ENCODE measurements at regions not wholly inside any gene's neighbourhood (a gene's known extent, or its start where the extent isn't known, plus 50 kb on each side); places are given as distances from the start of the nearest gene placed in this dataset.

GRCh38 chr4:155426953-155427352 lies 50.2 kb upstream of the MAP9 start:
- H3K4me1 ChIP-seq (ENCODE audit: control insufficient read depth, insufficient read depth, low read length), result peaks cover 14% of the 10 kb centered on the region
- H3K36me3 ChIP-seq (ENCODE audit: control insufficient read depth in 2 of 2, insufficient read depth in 1 of 2, low read length in 2 of 2), result no peaks in the 10 kb centered on the region
- CTCF ChIA-PET, result interaction anchor here (1.8 kb wide), 1 partner anchor 17 kb away, joined by 4 read pairs; no protein-coding TSS in a partner anchor
- POLR2A ChIA-PET, result no interaction called here
- H3K4me3 ChIP-seq (ENCODE audit: low read depth, low read length), result no peak overlapping the region
- no peaks in the 10 kb centered on the region for H3K9me3 ChIP-seq (ENCODE audit: control insufficient read depth, insufficient read depth, low read depth, low read length)
- no peak overlapping the region for H3K27ac ChIP-seq (ENCODE audit: extremely low read depth, low read depth, low read length)
- no peak for TF ChIP-seq ZNF585B (tag by site-specific recombination; IDR thresholded peaks at IDR 0.05)
- TF ChIP-seq TRIM28 (IDR thresholded peaks at IDR 0.05; ENCODE audit: borderline replicate concordance, low read length), result peak; percentile 95; the same call in 1 of the 2 replicates
- no peak for TF ChIP-seq HOXC10 (CRISPR knock-in tag; IDR thresholded peaks at IDR 0.05)
- TF ChIP-seq KLF8 (tag by site-specific recombination; IDR thresholded peaks at IDR 0.05), result no peak
- no peak for TF ChIP-seq MYNN (tag by site-specific recombination; IDR thresholded peaks at IDR 0.05; ENCODE audit: borderline replicate concordance)
- no peak for TF ChIP-seq ZNF391 (tag by site-specific recombination; IDR thresholded peaks at IDR 0.05; ENCODE audit: borderline replicate concordance, low read depth)
- TF ChIP-seq HIC1 (tag by site-specific recombination; IDR thresholded peaks at IDR 0.05), result no peak
- TF ChIP-seq BCL6B (tag by site-specific recombination; IDR thresholded peaks at IDR 0.05), result no peak
- TF ChIP-seq ZNF660 (tag by site-specific recombination; IDR thresholded peaks at IDR 0.05), result no peak
- TF ChIP-seq ZNF692 (tag by site-specific recombination; IDR thresholded peaks at IDR 0.05), result no peak
- no peak for TF ChIP-seq ZNF155 (tag by site-specific recombination; IDR thresholded peaks at IDR 0.05)
- 0 out of 2 replicates have a peak, but pooled peaks have one; percentile 30 for TF ChIP-seq ZNF501 (tag by site-specific recombination; IDR thresholded peaks at IDR 0.05)
- TF ChIP-seq ZNF18 (tag by site-specific recombination; IDR thresholded peaks at IDR 0.05), result no peak
- TF ChIP-seq SCRT2 (tag by site-specific recombination; IDR thresholded peaks at IDR 0.05), result no peak
- no peak for TF ChIP-seq ZNF621 (tag by site-specific recombination; IDR thresholded peaks at IDR 0.05)
- TF ChIP-seq ZNF404 (tag by site-specific recombination; IDR thresholded peaks at IDR 0.05), result no peak
- TF ChIP-seq ZNF555 (tag by site-specific recombination; conservative IDR thresholded peaks at IDR 0.05), result no peak
- no peak for TF ChIP-seq ZNF677 (tag by site-specific recombination; IDR thresholded peaks at IDR 0.05)
- no peak for TF ChIP-seq ZNF624 (tag by site-specific recombination; IDR thresholded peaks at IDR 0.05)
- peak; percentile 86 for TF ChIP-seq ZNF843 (tag by site-specific recombination; IDR thresholded peaks at IDR 0.05)
- no peak; the same call in 1 of the 2 replicates for TF ChIP-seq ZBTB17 (tag by site-specific recombination; IDR thresholded peaks at IDR 0.05)
- TF ChIP-seq WT1 (tag by site-specific recombination; IDR thresholded peaks at IDR 0.05), result 0 out of 2 replicates have a peak, but pooled peaks have one; percentile 18
- no peak for TF ChIP-seq ZNF26 (tag by site-specific recombination; IDR thresholded peaks at IDR 0.05)
- peak; percentile 69; the same call in 1 of the 2 replicates for TF ChIP-seq FEZF1 (tag by site-specific recombination; IDR thresholded peaks at IDR 0.05)
- TF ChIP-seq ZNF513 (tag by site-specific recombination; IDR thresholded peaks at IDR 0.05), result no peak
- TF ChIP-seq MEIS1 (CRISPR knock-in tag; IDR thresholded peaks at IDR 0.05; ENCODE audit: borderline replicate concordance), result no peak
- TF ChIP-seq HOXD13 (CRISPR knock-in tag; IDR thresholded peaks at IDR 0.05; ENCODE audit: borderline replicate concordance), result no peak
- no peak for TF ChIP-seq ZNF514 (tag by site-specific recombination; IDR thresholded peaks at IDR 0.05)
- TF ChIP-seq ZNF398 (tag by site-specific recombination; IDR thresholded peaks at IDR 0.05), result no peak

All from HEK293 (cell line).